ENCODE measurements at regions not wholly inside any gene's neighbourhood (a gene's known extent, or its start where the extent isn't known, plus 50 kb on each side); places are given as distances from the start of the nearest gene placed in this dataset.

- TF ChIP-seq CTCF (IDR thresholded peaks at IDR 0.05; ENCODE audit: low read depth, low read length, poor library complexity, severe bottlenecking) (no peak), EZH2phosphoT487 (IDR thresholded peaks at IDR 0.05; ENCODE audit: borderline replicate concordance, low read length) (no peak)
Observed at GRCh38 chr18:22673182-22673862, 255.6 kb upstream of the CTAGE1 start.

All from DOHH2 (cell line).